Renal cortex interstitium (tissue), 11 donors: ENCODE measurements at regions not wholly inside any gene's neighbourhood (a gene's known extent, or its start where the extent isn't known, plus 50 kb on each side); places are given as distances from the start of the nearest gene placed in this dataset.

Experiments
- DNase-seq, 11 donors: peaks; one replicate each; pipeline ENCODE4 v3.0.0-alpha.2; 2013; ENCODE audit warnings: low read depth in 9 of 11, low spot score in 4 of 11; ENCODE audit errors: extremely low read depth in 1 of 11

DNA sequence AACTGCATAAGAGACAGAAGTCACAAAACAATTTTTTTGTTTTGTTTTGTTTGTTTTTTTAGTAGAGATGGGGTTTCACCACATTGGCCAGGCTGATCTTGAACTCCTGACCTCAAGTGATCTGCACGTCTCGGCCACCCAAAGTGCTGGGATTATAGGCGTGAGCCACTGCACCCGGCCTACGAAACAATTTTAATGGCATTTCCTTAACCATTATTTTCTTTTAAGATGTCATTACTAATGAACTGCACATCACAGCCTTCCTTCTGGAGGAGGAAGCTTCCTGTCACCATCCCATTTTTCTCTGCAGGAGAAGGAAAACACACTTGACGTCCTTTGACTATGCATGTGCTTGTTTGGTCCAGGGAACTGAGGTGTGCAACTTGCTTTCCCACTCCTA is 125.3 kb upstream of the AKIRIN2 start:
- peak in 1 of 11 donors; percentile 14 for DNase-seq

- DNase-seq: peak in 2 of 11 donors; percentile 13 to 23
These were observed 124.4 kb upstream of the AKIRIN2 start for GRCh38 chr6:87826424-87826823.

- peak in 2 of 11 donors; percentile 13 to 16 for DNase-seq
These were observed 123.8 kb upstream of the AKIRIN2 start for GRCh38 chr6:87825821-87826221.

GRCh38 chr6:87824958-87825491 is 123.0 kb upstream of the AKIRIN2 start:
- no peak for DNase-seq

DNA sequence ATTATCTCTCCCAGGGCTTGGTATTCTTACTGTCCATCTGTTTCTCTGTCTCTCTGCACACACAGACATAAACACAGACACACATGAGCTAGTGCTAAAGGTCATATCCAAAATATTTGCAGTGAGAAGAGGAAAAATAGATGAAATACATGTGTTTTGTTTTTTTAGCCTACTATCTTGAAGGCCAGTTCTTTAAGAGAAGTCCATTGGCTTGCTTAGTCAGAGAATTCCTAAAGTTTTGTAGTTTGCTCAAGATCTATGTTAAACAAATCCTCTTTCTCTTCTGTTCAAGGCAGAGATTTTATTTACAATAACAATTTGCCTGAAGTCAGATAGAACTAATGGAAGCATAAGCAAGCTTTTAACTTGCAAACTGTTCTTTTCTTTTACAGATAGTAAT is 120.0 kb upstream of the AKIRIN2 start:
- no peak for DNase-seq

DNA sequence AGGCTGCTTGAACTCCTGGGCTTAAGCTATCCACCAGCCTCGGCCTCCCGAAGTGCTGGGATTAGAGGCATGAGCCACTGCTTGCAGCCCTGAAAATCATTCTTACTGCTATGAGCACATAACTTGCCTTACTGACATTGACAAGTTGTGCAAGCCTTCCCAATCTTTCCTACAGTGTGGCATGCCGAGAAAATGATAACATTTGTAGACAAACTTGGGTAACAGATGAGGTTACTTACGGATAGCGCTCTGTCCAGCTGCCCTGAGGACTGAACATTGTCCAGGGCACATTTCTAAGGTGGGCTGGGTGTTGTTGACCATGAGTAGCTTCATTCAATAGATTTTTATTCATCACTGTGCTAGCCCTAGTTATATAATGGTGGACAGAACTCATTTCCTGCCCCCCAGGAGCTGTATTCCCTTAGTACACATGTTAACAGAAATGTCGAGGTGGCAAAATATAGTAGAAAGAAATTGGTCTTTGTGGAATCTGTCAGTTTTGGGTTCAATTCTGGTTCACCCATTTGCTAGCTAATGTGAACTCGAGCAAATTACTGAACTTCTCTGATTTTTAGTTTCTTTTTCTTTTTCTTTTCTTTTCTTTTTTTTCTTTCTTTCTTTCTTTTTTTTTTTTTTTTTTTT is 118.4 kb upstream of the AKIRIN2 start:
- DNase-seq: no peak

DNA sequence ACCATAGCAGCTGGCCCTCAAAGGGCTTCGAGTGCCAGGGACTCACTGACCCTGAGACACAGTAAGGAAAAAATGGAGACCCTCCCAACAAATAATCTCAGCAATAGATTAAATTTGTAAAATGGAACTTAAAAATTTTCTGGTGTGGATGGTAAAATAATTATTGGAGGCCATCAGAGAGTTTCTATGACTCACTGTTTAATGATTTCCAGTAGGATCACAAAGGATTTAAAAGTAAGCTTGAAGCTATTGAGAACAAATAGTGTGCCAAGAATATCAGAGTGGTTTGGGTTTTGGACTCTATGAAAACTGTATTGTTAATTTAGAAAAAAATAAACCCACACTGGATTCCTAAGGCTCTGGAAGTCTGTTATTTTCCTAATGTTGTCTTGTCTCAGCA is 115.2 kb upstream of the AKIRIN2 start:
- DNase-seq: no peak

DNA sequence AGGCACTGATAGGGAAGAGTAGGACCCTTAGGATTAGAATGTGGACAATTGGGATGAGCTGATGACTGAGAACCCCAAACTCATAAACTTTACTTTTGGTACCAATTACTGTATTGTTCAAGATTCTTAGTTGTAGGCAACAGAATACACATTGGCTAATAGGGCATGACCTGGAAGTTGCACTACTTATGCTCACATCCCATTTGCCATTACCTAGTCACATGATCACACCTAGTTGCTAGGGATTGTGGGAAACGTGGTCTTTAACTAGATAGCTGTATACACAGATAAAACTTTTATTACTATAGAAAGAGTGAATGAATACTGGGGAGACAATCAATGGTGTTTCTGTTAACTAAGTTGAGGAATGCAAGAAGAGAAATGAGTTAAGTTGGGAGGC is 113.4 kb upstream of the AKIRIN2 start:
- no peak for DNase-seq

DNA sequence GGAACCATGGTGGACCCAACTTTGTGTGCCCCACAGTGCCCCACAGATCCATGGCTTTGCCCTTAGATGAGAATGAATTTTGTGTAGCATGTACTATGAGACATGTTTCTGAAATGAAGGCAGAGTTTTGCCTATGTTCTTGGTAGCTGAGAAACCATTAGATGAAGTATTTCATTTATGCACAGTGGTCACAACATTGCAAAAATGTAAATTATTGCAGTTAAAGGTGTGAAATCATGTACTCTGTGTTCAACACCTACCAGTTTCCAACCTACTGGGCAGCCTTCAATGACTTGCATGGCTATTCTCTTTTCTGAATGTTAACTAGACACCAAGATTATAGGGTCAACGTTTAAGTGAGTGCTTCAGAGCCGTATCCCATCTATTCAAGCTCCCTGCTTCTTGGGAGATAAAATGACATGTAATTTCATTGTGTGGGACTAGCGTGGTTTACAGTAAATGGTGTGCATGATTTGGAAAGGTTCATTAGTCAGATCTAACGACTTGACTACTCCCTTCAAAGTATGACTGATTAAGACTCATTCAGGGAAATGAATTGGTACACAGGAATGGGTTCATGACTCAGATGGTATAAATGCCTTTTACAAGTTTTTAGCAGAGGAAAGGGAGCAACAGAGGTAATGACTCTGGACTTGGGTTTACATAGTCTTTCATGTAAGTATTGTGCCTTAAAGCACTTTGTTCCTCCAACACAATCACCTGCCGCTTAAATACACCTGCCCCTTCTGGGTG is 106.1 kb upstream of the AKIRIN2 start:
- DNase-seq: no peak

DNA sequence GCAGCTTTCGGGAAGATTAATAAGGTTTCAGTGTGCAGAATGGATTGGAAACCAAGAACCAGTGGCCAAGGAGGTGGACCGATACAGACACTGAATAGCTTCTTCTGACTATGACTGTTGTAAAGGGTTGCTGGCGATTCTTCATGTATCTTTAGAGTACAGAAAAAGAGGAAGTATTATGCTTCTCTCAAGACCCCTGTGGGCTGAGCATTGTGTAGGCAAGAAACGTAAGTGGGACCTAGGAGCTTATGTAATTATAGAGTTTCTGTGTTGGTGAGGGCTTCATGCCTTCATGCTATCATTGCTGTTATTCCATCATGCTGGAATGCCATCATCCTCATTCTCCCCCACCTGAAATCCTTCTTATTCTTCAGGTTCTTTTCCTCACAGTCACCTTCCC is 105.4 kb upstream of the AKIRIN2 start:
- DNase-seq: no peak

DNA sequence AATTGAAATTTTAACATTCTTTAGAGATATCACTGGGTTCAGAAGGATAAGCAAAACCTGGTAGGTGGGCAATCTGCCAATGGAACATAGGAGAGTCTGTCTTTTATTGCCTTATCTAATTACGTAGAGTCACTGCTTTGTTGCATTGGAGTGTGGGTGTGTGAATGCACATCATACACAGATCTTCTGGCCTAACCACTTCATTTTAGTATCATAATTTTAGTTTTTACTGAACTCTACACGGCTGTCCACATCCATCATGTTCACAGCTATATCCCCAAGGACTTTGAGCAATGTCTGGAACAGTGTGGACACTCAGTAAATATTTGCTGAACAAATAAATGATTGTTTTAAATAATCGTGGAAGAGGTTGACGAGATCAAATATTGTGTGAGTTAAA is 104.6 kb upstream of the AKIRIN2 start:
- DNase-seq: no peak

DNA sequence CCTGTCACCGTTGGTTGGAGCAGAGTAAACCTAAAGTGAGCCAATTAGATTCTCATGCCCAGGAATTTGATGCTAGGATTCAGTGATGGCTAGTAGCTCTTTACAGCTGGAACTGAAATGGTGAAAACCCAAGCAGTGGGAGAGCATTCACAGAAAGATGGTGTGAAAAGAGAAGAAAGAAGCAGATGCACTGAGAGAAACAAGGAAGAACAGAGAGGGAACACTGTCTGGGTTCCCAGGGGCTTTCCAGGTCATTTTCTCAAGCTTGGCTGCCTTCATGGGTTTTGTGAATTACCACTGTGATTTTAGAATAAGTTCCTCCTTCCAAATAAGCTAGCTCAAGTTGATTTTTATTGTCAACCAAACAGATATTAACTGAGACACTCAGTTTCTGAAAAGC is 104.1 kb upstream of the AKIRIN2 start:
- no peak for DNase-seq

DNA sequence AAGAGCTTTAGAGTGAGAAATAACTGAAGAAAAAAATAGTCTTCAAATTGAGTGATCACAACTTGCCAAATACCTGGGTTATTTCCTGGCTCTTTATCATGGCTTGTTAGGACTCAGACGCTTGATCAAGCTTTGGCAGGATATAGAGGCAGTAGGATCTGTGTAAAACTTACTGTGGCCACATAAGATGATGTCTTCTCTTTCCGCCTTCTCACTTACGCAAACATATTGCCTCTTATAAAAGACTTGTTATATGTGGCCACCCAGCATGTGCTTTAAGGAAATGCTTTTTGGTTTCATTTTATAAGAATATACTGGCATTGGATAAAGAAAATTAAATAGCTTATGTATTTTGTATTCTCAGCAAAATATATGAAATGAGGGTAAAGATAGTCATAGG is 101.8 kb upstream of the AKIRIN2 start:
- DNase-seq: no peak

DNA sequence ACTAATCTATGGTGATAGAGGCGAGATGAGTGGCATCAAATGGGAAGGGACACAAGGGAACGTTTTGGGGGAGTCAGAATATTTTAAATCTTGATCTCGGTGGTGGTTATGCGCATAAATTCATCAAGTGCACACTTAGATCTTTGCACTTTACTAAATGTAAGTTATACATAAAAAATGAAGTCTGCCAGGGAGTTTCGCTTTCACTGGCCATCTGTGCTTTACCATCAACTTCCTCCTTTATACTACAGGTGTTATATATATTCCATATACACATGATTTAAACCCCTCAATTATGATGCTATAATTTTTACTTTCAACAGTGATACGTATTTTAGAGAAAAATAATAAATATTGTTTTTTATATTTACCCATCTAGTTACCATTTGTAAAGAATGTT is 97.6 kb upstream of the AKIRIN2 start:
- no peak for DNase-seq

GRCh38 chr6:87798393-87799278 is 96.6 kb upstream of the AKIRIN2 start:
- no peak for DNase-seq

DNA sequence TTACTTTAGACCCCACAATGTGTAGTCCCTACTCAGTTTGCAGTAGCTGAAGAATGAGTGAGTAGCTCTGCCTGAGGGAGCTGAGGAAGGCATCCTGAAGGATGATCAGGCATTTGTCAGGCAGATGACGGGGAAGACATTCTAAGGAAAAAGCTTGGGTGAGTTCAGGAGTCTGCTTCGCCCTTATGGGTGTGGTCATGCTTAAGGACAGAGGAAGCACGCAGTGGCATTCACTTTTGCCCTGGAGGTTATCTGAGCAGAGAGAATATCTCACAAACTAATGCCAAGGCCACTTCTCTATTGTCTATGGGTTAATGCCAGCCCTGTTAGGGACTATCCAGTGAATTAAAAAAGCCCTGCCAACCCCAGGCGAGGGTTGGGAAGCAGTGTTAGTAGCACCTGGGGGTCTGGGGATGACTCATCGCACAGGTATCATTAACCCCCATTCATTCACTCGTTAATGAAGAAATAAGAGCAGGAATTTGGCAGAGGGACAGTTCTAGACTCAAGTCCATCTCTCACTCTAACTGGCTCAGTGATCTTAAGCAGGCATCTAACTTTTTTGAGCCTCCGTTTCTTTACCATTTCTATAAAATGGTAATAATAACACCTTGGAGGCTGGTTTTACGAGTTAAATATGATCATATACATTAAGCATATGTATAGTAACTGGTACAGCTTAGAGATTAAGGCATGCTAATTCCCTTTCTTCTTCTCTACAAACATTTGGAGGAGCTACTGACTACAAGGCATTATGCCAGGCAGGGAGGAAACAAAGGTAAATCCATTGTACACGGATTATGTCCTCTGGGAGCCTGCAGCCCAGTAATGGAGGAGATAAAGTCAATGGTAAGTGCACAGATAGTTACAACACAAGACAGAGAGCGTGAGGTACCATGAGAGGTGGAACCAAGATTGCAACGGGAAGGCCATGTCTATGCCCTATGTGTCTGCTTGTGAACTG is 93.2 kb upstream of the AKIRIN2 start:
- no peak for DNase-seq

DNA sequence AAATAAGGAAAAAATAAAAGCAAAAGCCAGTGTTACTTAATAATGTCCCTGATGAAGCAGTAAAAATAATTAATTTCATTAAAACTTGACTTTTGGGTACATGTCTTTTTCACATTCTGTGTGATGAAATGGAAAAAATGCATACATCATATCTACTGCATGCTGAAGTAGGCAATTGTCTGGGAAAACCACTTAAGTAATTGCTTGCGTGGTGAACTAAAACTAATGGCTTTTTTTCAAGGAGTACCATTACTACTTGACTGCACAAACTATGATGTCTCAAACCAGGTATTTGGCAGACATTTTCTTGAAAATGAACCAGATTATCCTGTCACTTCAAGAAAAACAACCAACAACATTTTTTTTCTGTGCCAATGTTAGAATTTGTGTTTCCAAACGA is 91.3 kb upstream of the AKIRIN2 start:
- DNase-seq: no peak

DNA sequence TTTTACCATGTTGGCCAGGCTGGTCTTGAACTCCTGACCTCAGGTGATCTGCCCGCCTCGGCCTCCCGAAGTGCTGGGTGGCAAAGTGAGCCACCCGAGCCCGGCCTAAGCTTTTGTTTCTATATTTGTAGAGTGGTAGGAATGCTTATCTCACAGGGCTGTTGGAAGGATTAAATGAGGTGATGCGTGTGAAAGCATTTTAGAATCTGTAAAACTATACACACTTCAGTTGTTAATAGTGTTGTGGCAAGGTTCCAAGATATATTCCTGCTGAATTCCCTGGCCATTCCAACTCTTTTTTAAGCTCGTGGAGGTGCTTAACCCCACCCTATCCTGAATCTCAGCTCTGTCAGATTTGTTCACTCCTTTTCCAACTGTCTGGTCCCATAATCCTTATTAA is 89.9 kb upstream of the AKIRIN2 start:
- no peak for DNase-seq

DNA sequence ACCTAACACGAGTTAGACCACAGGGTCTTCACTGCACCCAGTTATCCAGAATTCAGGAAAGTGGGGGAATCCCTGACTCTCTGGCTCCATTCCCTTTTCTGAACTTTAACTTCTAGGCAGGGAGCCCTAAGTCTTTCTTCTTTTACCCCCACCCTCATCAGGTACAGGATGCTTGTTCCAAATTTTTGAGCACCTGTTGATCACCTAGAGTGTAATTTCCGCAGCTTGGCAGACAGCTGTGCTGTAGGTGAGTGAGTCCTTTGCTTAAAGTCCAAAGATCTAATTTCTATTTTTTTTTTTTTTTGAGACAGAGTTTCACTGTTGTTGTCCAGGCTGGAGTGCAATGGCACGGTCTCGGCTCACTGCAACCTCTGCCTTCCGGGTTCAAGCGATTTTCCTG is 89.5 kb upstream of the AKIRIN2 start:
- DNase-seq: no peak
